LoVo (cell line): ENCODE measurements at regions not wholly inside any gene's neighbourhood (a gene's known extent, or its start where the extent isn't known, plus 50 kb on each side); places are given as distances from the start of the nearest gene placed in this dataset.
"Not testable (repeated sequence)": the region's sequence is repeated elsewhere in the genome, so short reads cannot be mapped to it uniquely, and the experiment has no call there.

Experiments
- DNase-seq: peaks from one replicate; pipeline ENCODE4 v3.0.0-alpha.2; 2016; ENCODE audit warnings: low spot score

DNA sequence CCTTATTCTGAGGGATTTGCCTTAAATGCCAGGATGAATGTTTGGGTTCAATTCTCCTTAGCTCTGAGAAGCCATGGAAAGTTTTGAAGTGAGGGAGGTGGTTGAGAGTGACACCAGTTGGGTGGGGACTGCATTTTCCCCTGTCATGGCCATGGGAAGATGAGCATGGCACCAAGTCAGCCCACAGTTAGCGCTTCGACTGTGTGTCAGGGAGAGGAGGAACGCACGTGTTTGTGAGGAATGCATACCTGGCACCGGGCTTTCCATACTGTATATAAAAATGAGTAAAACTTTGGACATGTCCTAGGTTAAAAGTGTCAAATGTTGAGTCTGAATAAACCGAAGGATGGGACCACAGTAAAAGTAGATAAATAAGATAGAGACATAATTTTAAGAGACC is 187.5 kb upstream of the KL start:
- no peak for DNase-seq

DNA sequence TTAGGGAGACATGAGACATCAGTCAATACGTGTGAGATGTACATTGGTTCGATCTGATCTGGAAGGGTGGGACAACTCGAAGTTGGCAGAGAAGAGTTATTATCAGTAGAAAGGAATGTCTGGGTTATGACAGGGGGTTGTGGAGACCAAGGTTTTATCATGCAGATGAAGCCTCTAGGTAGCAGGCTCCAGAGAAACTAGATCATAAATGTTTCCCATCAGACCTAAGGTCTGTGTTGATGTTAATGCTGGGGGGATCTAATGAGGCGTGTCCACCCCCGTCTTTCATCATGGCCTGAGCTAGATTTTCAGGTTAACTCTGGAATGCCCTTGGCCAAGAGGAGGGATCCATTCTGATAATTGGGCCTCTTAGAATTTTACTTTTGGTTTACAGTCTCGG is 187.0 kb upstream of the KL start:
- DNase-seq: no peak

DNA sequence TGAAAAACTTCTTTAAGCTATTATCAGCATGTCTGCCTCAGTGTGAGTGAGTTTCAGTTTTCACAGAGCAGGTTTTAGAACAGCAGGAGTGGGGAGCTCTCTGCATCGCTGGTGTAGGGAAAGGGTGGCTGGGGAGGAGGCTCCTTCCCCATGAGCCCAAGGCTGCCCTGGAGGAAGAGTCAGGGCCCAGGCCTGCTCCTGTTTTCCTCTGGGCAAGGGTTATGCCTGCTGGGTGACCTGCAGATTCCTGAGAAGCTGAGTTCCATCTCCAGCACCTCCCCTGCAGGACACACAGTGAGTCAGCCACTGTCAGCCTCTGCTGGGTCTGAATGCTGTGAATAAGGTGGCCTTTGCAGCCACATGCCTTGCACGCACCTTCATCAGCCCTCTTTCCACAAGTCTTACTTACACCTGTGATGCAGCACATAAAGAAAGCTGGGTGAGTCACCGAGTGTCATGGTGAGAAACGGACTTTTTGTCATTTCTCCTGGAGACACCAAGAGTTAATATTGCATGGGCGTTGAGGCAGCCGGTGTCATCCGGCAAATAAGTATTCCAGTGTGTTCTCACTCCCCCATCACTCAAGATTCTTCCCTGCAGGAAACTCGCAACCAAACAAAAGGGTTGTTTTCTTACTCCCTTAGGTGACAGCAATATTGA is 186.4 kb upstream of the KL start:
- DNase-seq: no peak

DNA sequence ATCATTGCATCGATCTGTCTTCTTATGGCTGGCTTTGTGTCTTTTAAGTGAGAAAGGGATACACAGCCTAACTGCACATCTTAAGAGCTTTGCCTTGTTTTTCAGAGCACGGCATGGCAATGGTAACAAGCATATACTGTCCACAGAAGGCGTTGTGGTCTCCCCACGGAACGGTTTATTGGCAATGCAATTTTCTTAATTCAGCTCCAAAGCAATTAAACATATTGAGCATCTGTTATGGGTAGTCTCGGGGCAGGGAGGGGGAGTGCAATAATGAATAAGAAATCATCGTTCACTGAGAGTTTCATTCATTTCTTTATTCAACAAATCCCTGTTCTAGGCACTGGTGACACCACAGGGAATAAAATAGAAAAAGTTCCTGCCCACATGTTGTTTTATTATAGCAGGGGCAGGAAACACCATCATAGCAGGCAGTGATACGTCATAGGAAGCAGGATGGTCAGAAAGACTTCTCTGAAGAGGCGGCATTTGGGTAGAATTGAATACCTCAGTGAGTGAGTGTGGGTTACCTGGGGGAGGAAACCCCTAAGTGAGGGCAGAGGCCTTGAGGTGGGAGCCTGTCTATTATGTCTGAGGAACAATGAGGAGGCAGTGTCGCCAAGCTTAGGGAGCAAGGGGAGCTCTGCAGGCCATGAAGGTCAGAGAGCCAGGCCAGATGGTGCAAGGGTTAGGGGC is 185.7 kb upstream of the KL start:
- DNase-seq: no peak

DNA sequence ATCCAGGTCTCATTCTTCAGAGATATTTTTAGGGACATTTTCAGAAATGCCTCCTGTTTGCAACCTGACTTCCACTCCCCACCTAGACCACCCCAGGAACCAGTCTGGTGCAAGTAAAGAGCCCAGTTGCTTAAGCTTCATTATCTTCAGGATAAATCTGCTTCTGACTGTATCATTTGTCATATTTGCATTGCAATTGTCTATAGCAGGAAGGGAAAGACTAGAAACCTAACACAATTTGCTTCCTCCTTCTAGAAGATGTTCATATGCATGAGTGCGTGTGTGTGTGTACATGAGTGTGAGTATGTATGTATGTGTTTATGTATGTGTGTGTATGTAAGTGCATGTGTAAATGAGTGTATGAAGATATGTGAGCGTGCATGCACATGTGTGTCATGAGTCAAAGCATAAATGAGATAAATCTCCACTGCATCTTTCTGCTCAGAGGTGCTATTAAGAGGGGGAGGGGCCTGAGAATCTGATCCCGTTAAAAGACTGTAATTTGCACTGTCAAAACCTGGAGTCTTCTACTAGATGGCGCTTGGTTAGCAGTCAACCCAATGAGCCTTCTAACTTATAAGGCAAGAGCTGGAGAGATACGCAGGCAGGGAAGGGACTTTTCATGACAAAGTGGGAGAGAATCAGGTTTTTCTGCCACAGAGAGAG is 178.8 kb upstream of the KL start:
- DNase-seq: no peak

DNA sequence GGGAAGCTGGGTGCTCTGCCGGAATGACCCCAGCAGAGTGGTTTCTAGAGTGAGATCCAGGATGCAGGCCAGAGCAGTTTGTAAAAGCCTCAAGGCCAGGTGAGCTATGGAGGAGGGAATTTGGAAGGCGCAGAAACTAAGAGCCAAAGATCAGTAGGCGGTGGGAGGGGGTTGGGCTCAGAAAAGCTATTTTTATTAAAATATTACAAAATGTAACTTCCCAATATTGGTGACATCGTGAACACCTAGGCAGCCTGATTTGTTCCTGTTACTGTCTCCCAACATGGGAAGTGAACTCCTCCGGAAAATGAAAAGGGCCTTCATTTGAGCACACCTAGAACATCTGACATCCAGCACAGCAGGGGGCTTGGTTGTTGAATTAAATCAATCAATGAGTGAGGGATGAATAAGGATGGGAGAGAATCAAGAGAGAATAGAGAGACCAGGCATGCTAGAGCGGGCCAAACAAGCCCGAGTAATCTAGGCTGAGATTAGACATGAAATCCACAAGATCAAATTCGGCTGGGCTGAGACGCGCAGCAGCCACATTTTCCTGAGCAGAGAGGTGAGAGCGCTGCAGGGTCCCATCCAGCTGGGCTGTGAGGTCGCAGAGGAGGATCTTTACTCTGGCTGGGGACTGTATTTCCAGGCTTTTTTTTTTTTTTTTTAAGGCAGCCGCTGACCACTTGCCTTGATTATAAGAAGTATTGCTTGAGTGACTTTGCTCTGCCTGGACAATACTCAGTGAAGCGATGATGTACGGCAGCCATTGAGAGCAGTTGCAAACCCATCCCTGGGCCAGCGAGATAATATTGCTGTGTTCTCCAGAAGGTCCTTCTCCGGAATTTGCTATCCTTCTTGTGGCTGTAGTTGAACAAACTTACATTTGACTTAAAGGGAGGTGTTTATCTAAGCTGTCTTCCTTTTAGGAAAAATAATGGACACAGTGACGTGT is 178.0 kb upstream of the KL start:
- no peak for DNase-seq

DNA sequence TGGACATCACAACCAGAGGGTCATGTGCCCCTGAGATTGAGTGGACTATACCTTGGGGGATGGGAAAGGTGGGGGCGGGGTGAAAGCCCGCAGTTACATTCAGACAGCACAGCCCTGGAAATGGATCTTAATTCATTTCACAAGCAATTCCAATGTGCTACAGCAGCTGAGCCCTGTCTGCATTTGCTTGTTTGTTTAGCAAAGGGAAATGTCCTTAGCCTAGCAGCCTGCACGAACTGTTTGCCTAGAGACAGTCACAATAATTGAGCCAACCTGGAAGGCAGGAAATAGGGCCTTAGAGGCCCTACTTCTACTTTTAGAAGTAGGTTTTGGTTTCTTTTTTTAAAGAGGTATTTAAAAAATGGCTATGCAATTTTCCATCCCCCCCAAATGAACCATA is 177.3 kb upstream of the KL start:
- no peak for DNase-seq

DNA sequence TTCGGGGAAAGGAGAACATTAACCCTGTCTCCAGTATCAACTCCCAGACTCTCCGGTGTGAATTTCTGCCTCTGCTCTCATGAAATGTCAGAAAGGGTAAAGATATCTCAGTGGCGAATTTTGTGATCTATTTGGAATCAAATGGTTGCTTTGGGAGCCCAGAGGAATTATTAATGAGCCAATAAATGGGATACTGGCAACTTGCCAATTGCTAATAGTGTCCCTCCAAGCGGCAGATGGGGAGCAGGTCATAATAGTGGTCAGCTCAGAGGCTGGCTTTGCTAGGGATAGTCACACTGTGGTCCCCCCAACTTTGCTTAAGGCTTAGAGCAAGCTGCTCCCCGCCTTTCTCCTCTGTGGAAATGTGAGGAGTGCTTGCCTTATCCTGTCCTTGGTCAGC is 176.1 kb upstream of the KL start:
- no peak for DNase-seq

DNA sequence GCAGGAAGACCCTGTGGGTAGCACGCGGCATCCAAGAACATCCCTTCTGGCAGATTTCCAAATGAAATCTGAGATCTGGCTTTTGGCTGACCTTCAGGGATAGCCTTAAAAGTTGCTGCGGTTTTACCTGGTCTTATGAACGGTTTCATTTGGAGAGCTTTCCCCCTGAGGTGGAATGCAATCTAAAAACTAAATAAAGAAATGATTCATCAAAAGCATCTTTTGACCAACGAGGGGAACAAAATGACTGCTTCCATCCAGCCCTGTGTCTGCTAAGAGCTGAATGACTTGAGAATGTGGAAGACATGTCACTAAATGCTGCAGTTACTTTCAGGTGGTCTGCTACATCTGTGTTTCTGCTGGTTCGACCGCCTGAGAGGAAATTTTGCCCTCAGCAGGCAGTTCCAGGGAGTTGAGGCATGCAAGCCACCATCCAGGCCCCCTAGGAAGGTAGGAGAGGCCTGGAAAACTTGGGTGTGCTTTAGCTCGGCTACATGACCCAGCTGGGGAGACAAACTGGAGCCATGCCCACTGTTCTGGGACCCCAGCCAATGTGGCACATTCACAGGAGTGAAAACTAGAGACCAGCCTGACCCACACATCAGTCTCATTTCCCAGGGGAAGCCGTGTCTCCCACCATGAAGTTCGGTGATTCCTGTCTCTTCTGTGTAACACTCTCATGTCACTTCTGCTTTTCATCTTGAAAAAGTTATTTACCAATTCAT is 175.1 kb upstream of the KL start:
- no peak for DNase-seq

DNA sequence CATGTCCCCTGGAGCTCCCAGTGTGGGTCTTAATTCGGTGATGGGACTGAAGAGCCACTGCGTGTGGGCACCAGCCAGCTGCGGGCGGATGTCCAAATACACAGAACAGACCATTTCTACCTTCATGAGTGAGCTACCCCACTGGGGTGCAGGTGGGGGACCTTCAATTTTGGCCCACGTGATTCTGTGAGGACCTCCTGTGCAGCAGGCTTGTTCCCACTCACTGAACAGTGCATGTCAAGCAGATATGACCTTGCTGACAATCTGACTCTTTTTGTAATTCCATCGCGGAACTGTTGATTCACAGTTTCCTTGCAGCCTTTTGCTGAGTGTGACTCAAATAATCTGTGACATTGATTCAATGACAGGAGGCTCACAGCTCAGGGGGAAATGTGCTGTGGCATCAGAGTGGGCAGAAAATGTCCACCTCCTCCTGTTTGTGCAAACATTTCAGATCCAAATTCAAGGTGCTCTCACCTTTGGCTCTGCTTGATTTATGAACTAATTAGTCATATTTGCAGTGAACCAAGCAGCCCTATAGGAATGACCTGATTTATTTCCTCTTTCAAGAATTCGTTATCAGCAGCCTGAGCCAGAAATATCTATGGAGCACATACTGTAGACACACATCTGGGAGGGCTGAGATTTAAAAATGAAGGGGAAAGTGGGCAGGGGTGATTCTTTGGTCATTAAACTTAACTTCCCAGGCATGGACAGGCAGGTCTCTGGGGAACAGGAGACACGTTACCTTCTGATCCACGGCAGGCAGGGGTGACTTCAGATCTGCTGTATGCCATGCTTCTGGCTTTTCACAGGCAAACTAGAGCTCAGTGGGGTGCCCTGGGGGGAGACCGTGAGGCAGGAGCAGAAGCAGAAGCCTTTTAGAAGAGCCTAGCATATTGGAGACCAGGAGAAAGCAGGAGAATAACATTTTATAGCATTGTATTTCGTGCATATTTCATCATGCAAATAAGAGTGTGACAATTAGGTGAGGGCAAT is 170.0 kb upstream of the KL start:
- DNase-seq: no peak

DNA sequence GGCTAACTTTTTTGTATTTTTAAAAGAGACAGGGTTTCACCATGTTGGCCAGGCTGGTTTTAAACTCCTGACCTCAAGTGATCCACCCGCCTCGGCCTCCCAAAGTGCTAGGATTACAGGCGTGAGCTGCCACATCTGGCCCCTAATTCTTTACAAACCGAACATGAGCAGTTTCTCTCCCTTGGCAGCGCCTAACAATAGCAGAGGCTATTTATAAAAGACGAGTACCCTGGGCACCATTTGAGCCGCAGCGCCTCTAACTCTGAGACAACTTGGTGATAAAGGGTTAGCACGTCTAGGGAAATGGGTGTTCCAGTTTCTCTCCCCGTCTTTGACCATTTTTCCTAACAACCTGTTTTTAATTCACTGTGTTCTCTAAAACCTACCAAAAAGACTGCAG is 168.2 kb upstream of the KL start:
- DNase-seq: not testable (repeated sequence)

DNA sequence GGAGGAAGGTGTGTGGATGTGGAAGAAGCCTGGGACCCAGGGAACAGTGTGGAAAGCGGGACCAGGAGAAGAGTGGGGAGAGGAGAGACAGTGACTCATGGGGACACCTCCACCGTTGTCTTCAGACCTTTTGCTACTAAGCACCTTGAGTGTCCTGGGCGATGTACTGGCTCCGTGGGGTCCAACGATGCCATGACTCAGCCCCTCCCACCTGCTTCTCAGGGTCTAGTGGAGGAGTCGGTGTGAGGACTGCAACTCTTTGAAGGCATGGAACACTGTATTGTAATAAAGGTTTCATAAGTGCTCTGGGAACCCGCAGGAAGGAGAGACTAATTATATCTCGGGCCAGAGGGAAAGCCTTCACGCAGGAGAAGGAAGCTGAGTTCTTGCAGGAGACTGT is 166.9 kb upstream of the KL start:
- DNase-seq: no peak

DNA sequence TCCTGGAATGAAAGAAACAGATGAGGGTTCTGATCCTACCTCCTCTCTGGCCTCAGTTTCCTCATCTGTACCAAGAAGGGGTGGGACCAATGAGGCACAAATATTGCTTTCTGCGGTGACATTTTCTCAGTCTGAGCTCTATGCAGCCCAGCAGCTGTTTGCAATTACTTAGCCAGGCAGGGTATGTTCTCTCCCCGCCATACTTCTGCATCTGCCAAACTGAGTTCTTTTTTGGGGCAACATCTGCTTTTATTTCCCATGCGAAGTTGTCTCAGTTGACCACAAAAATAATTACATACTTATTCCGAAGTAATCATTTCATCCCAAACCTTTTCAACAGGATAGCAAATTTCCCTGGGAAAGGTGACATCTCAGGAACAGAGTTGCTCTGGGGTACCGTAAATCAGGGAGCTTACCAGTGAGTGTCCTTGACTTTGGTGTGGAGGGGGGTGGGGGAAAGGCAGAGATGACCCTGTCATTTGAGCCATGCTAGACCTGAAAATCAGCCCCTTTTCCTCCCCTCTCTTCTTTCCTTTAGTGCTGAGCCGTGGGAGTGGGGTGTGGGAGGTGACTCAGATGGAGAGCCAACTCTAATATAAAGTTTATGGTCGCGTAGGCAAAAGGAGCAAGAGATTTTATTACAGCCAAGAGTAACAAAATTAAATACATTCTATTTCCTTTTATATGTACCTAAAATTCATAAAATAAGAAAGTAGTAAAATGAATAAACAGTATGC is 165.7 kb upstream of the KL start:
- DNase-seq: no peak

DNA sequence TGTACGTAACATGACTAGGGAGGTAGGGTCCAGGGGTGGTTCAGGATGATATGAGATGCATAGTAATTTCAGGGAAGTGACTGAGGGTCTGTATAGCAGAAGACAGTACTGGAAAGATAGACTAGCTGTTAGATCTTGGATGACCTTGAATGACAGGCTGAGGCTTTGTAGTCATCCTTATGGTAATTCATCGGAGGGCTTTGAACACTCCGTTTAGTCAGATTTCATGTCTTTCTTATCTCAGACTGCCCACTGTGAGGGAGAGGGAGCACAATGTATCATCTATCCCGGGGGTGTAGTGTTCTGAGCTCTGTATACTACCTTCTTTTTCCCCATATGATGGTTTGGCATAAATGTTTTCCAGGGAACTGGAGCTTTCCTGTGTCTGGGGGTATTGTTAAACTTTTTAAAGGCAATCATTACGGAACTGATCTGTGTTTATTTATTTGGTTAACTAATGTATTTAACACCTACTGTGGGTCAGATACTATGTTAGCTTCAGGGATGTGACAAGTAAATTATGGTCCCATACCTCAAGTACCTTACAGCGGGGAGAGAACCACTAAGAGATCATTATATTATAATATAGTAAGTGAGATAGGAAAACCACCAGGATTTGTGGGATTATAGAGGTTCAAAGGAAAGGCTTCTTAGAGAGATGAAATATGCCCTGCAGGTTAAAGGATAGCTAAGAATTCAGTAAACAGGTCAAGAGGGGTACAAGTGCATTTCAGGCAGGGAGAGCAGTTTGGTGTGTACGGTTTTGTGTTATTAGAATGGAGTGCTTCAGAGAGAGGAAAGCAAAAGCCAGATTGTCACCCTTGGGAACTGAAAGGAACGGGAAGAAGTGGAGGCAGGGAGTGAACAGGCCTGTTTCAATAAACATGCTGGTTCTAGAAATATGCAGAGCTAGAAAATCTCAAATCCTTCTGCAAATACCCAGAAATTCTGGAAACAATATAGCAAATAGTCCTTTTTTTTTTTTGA is 164.8 kb upstream of the KL start:
- DNase-seq: no peak

DNA sequence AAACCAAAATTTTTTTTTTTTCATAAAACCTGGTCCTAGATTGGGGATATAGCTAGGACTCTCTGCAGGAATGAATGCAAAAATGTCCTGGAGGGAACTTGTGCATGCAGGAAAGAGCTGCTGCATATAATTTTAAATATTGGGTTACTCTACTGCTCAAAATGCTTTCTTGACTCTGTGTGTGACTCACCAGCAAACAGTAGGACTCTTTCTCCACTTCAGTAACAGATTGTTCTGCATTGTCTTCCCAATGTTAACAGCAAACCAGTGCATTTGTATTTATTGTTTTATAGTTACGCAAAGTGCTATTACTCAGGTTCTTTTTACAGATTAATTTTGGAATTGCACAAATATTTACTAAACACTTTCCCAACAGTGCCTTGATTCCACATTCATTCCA is 163.7 kb upstream of the KL start:
- no peak for DNase-seq

DNA sequence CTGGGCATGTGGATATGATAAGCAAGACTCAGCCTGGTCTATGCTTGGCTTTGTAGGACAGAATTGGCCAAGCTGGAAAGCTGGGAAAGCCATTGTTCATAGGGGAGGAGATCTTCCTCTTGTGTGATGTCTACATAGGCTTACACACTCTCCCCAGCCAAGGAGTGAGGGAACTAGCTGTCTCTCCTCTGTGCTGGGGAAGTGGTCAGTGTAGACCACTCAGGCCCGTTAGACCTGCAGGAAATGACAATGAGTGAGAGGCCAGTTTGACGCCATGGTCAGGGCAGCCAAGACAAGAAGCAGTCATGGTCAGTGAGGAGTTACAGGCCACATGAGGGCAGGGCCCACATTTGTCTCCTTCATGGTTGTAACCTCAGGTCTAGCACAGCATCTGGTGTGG is 159.1 kb upstream of the KL start:
- no peak for DNase-seq

DNA sequence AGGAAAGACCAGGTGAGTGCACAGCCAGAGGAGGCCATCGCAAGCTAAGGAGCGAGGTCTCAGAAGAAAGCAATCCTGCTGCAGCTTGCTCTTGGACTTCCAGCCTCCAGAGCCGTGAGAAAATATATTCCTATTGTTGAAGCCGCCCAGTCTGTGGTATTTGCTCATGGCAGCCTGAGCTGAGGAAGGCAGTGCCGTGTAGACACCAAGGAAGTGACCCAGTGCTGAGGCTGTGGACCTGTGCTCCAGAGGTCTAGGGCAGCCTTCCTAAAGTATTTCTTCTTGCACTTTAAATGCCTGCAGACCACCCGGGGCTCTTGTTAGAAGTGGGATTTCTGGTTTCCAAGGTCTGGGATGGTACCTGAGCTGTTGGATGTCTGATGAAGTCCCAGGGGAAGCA is 158.5 kb upstream of the KL start:
- no peak for DNase-seq

DNA sequence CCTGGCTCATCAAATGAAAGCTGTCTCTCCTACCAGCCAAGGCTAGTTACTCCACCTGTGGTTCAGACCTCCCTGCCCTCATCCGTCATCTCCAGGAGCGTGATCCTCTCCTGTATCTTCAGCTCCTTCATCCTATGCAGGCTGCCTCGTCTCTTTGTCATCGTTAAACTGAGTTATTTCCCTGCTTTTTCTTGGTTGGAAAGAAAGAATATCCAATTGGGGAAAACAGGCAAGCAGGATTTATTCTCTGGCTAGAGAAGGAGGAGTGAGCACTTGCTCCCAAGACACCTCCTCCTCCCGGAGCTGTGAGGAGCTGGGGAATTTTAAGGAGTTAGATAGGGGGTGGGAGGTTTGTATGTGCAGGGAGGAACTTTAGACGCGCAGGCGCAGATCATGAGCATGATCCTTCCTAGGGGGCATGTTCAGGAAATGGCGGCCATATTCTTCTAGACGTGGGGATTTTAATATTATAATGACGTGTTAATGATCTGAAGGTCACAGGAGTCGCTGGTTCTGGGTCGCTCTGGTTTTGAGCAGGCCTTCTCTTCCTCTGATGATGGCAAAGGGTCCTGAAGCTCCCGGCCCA is 156.4 kb upstream of the KL start:
- no peak for DNase-seq
